Activated CD8-positive, alpha-beta memory T cell treated with anti-CD3 and anti-CD28 coated beads for 4 hours (primary cell): ENCODE measurements at regions not wholly inside any gene's neighbourhood (a gene's known extent, or its start where the extent isn't known, plus 50 kb on each side); places are given as distances from the start of the nearest gene placed in this dataset.
"Not testable (repeated sequence)": the region's sequence is repeated elsewhere in the genome, so short reads cannot be mapped to it uniquely, and the experiment has no call there.

Source experiments
- DNase-seq, 2 donors: peaks; one replicate each; pipeline ENCODE4 v3.0.0-alpha.2; 2020; ENCODE audit warnings: low read depth in 2 of 2

- no peak for DNase-seq
These were observed 476.7 kb upstream of the RAB6C start for GRCh38 chr2:129502781-129503180.

- no peak for DNase-seq
These were observed 474.8 kb upstream of the RAB6C start for GRCh38 chr2:129504646-129505045.

GRCh38 chr2:129518937-129519336 is 460.5 kb upstream of the RAB6C start:
- no peak for DNase-seq

- DNase-seq, result not testable (repeated sequence)
These were observed 447.3 kb upstream of the RAB6C start for GRCh38 chr2:129532158-129532557.

- DNase-seq, result no peak
These were observed 430.6 kb upstream of the RAB6C start for GRCh38 chr2:129548880-129549279.

GRCh38 chr2:129550536-129550935 is 428.9 kb upstream of the RAB6C start:
- no peak for DNase-seq

GRCh38 chr2:129554373-129554772 is 425.1 kb upstream of the RAB6C start:
- DNase-seq, result no peak

- DNase-seq, result no peak
These were observed 420.4 kb upstream of the RAB6C start for GRCh38 chr2:129559101-129559500.

GRCh38 chr2:129565551-129566109 is 413.8 kb upstream of the RAB6C start:
- DNase-seq, result no peak

- not testable (repeated sequence) for DNase-seq
These were observed 408.7 kb upstream of the RAB6C start for GRCh38 chr2:129570812-129571211.

- DNase-seq, result no peak
These were observed 404.0 kb upstream of the RAB6C start for GRCh38 chr2:129575431-129575830.

GRCh38 chr2:129575880-129576279 is 403.6 kb upstream of the RAB6C start:
- DNase-seq, result no peak

GRCh38 chr2:129580001-129580400 is 399.5 kb upstream of the RAB6C start:
- no peak for DNase-seq

- no peak for DNase-seq
These were observed 393.7 kb upstream of the RAB6C start for GRCh38 chr2:129585760-129586159.

GRCh38 chr2:129587426-129588064 is 391.9 kb upstream of the RAB6C start:
- no peak for DNase-seq

- DNase-seq, result no peak
These were observed 374.9 kb upstream of the RAB6C start for GRCh38 chr2:129604560-129604959.

GRCh38 chr2:129605646-129606045 is 373.8 kb upstream of the RAB6C start:
- no peak for DNase-seq

GRCh38 chr2:129606496-129607270 is 372.8 kb upstream of the RAB6C start:
- no peak for DNase-seq

- DNase-seq, result no peak
These were observed 370.2 kb upstream of the RAB6C start for GRCh38 chr2:129609224-129609623.

GRCh38 chr2:129610766-129611165 is 368.7 kb upstream of the RAB6C start:
- no peak for DNase-seq

- no peak for DNase-seq
These were observed 368.0 kb upstream of the RAB6C start for GRCh38 chr2:129611471-129611870.

- no peak for DNase-seq
These were observed 360.0 kb upstream of the RAB6C start for GRCh38 chr2:129619471-129619870.

- no peak for DNase-seq
These were observed 359.1 kb upstream of the RAB6C start for GRCh38 chr2:129620411-129620810.
